ENCODE measurements at regions not wholly inside any gene's neighbourhood (a gene's known extent, or its start where the extent isn't known, plus 50 kb on each side); places are given as distances from the start of the nearest gene placed in this dataset.
"Not testable (repeated sequence)": the region's sequence is repeated elsewhere in the genome, so short reads cannot be mapped to it uniquely, and the experiment has no call there.

GRCh38 chr1:60866226-60866900 is 216.0 kb upstream of the NFIA start:
- Histone ChIP-seq H3K4me3 (no peak overlapping the region), H3K27ac (no peak overlapping the region), H3K36me3 (no peaks in the 10 kb centered on the region), H3K27me3 (peaks cover 8% of the 10 kb centered on the region), H3K4me1 (no peaks in the 10 kb centered on the region), H3K9me3 (replicated peaks) (no peaks in the 10 kb centered on the region)
- no peak for DNase-seq

- H3K4me3 ChIP-seq = no peak overlapping the region
- H3K27me3 ChIP-seq = peaks cover 8% of the 10 kb centered on the region
- H3K4me1 ChIP-seq = no peaks in the 10 kb centered on the region
- no peak for DNase-seq
- no peak overlapping the region for H3K27ac ChIP-seq
- no peaks in the 10 kb centered on the region for H3K36me3 ChIP-seq
- no peaks in the 10 kb centered on the region for H3K9me3 ChIP-seq (replicated peaks)
Observed at GRCh38 chr1:60865166-60865565, 217.2 kb upstream of the NFIA start.

GRCh38 chr1:60864722-60865121 is 217.6 kb upstream of the NFIA start:
- no peak overlapping the region for H3K27ac ChIP-seq
- DNase-seq = no peak

DNA sequence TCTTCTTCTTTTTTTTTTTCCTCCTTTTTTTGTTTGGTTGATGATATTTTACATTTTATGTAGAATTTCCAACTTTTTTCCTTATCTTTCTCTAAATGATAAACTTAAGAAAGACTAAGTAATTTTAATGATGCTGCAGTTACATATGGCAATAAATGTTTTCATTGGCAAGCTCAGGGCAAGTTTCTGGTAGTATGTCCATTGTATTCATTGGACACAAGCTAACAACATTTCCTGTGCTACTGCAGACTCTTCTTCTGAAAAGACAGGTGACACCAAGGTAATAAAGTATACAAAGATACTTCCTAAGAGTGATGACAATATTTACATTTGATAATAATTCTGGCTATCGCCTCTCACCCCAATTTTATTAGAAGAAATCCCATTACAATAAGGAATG is 219.2 kb upstream of the NFIA start:
- Histone ChIP-seq H3K27ac (no peak overlapping the region), H3K27me3 (peaks cover 8% of the 10 kb centered on the region)

More at GRCh38 chr1:60864722-60865121, 217.6 kb upstream of the NFIA start:
- no peaks in the 10 kb centered on the region for H3K9me3 ChIP-seq (replicated peaks)
- H3K27me3 ChIP-seq = peaks cover 8% of the 10 kb centered on the region
- H3K4me1 ChIP-seq = no peaks in the 10 kb centered on the region
- no peak overlapping the region for H3K4me3 ChIP-seq
- no peaks in the 10 kb centered on the region for H3K36me3 ChIP-seq

GRCh38 chr1:60861961-60862567 is 220.3 kb upstream of the NFIA start:
- H3K27me3 ChIP-seq = peaks cover 8% of the 10 kb centered on the region
- DNase-seq = no peak
- H3K9me3 ChIP-seq (replicated peaks) = no peaks in the 10 kb centered on the region
- no peaks in the 10 kb centered on the region for H3K36me3 ChIP-seq
- H3K4me1 ChIP-seq = no peaks in the 10 kb centered on the region
- H3K27ac ChIP-seq = no peak overlapping the region
- no peak overlapping the region for H3K4me3 ChIP-seq

More for the DNA sequence above, 219.2 kb upstream of the NFIA start:
- Histone ChIP-seq H3K36me3 (no peaks in the 10 kb centered on the region), H3K9me3 (replicated peaks) (no peaks in the 10 kb centered on the region), H3K4me3 (no peak overlapping the region), H3K4me1 (no peaks in the 10 kb centered on the region)
- DNase-seq = no peak

GRCh38 chr1:60859111-60859510 is 223.2 kb upstream of the NFIA start:
- no peak for DNase-seq
- no peak overlapping the region for H3K27ac ChIP-seq
- H3K4me3 ChIP-seq = no peak overlapping the region
- no peaks in the 10 kb centered on the region for H3K9me3 ChIP-seq (replicated peaks)
- no peaks in the 10 kb centered on the region for H3K36me3 ChIP-seq
- H3K4me1 ChIP-seq = no peaks in the 10 kb centered on the region
- H3K27me3 ChIP-seq = no peaks in the 10 kb centered on the region

DNA sequence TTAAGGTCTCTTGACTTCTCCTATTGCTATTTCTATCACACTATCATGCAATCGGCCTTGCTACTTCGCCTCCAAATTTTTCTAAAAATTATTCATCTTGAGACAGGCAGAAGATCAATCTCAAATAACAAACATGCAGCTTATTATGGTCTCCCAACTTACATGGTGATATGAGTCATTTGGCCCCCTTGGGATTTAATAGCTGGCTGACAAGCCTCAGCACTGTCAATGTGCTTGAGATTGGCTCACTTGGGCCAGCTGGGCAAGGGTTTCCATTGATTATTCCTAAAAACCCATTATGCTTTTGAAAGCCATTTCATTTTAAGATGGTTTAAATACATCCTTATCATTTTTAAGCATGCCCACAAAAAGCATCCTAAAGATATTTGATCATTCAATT is 224.5 kb upstream of the NFIA start:
- H3K27ac ChIP-seq = no peak overlapping the region
- DNase-seq = no peak
- no peaks in the 10 kb centered on the region for H3K36me3 ChIP-seq

DNA sequence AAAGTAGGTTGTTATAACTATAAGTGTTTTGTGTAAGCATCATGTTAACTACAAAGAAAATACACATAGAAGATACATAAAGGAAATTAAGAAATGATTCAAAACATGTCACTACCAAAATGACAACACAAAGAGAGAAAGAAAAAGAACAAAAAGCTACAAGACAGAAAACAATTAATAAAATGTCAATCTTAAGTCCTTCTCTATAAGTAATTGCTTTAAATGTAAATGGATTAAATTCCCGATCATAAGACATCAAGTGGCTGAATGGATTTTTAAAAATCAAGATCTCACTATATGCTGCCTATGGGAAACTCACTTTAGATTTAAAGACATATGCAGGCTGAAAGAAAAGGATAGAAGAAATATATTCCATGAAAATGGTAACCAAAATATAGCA is 232.3 kb upstream of the NFIA start:
- Histone ChIP-seq H3K9me3 (replicated peaks) (no peaks in the 10 kb centered on the region), H3K4me3 (no peak overlapping the region), H3K27me3 (no peaks in the 10 kb centered on the region), H3K36me3 (no peaks in the 10 kb centered on the region), H3K27ac (no peak overlapping the region), H3K4me1 (no peaks in the 10 kb centered on the region; the same call in 1 of the 2 replicates)
- DNase-seq = no peak

More for the DNA sequence above, 224.5 kb upstream of the NFIA start:
- Histone ChIP-seq H3K4me3 (no peak overlapping the region), H3K27me3 (no peaks in the 10 kb centered on the region), H3K4me1 (no peaks in the 10 kb centered on the region), H3K9me3 (replicated peaks) (no peaks in the 10 kb centered on the region)

- no peak for DNase-seq
Observed at GRCh38 chr1:60849401-60849800, 233.0 kb upstream of the NFIA start.

GRCh38 chr1:60848583-60849188 is 233.7 kb upstream of the NFIA start:
- Histone ChIP-seq H3K4me3 (no peak overlapping the region), H3K9me3 (replicated peaks) (no peaks in the 10 kb centered on the region), H3K27me3 (no peaks in the 10 kb centered on the region), H3K36me3 (no peaks in the 10 kb centered on the region), H3K27ac (no peak overlapping the region), H3K4me1 (no peaks in the 10 kb centered on the region; the same call in 1 of the 2 replicates)
- peak in 1 of 2 experiments; percentile 65 for DNase-seq

More at GRCh38 chr1:60849401-60849800, 233.0 kb upstream of the NFIA start:
- Histone ChIP-seq H3K4me3 (no peak overlapping the region), H3K9me3 (replicated peaks) (no peaks in the 10 kb centered on the region), H3K27me3 (no peaks in the 10 kb centered on the region), H3K27ac (no peak overlapping the region), H3K4me1 (no peaks in the 10 kb centered on the region; the same call in 1 of the 2 replicates), H3K36me3 (no peaks in the 10 kb centered on the region)

DNA sequence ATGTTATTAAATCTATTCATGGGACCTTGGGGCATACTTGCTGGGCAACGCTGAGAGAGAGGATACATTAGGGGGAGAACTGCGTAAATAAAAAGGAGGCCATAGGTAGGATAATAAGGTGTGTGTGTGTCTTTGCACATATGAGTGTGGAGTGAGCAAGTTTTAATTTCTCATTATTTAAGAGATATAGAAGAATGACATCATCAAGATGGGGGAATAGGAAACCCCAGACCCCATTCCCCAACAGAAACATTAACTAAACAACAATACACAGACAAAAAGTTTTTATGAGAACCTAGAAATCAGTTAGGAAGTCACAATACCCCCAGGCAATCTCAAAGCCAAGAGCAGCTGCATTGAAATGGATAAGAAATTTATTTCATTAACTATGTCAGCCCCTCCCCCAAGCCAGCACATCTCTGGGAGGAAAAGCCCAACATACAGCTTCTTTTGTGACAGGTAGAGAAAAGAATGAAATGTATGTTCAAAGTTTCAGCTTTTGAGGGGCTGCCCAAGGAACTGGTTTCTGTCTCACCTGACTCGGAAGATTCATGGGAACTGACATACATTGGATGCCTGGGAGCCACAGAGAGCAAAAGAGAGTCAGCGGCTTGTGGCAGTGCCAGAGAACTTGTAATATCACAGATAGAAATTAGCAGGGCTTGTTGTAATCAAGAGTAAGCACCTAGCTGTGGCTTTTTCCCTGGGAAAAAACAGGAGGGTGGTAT is 234.3 kb upstream of the NFIA start:
- Histone ChIP-seq H3K36me3 (no peaks in the 10 kb centered on the region), H3K4me1 (no peaks in the 10 kb centered on the region; the same call in 1 of the 2 replicates), H3K27ac (no peak overlapping the region), H3K9me3 (replicated peaks) (no peaks in the 10 kb centered on the region), H3K4me3 (no peak overlapping the region), H3K27me3 (no peaks in the 10 kb centered on the region)
- DNase-seq = peak in 1 of 2 experiments; percentile 33

DNA sequence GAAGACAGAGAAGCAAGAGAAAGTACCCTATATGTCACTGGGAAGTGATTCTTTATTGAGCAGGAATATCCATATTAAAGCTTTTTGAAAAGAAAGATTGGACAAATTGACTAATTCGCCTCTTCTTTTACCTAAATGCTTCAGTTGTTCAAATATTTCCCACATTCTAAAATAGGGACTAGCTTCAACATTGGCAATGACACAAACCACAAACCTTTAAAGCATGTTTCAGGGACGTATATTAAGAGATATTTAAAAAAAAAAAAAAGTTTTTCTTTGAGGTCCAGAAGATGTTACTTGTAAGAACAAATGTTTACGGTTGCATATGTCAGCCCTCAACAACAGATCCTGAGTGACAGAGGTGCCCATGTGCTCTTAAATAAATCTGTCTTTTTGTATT is 235.0 kb upstream of the NFIA start:
- Histone ChIP-seq H3K27ac (no peak overlapping the region), H3K9me3 (replicated peaks) (no peaks in the 10 kb centered on the region), H3K36me3 (no peaks in the 10 kb centered on the region), H3K4me1 (no peaks in the 10 kb centered on the region; the same call in 1 of the 2 replicates), H3K27me3 (no peaks in the 10 kb centered on the region), H3K4me3 (no peak overlapping the region)
- no peak for DNase-seq

GRCh38 chr1:60845659-60846058 is 236.7 kb upstream of the NFIA start:
- not testable (repeated sequence) for H3K36me3 ChIP-seq; H3K4me1 ChIP-seq; H3K9me3 ChIP-seq (replicated peaks); DNase-seq; H3K4me3 ChIP-seq; H3K27ac ChIP-seq; H3K27me3 ChIP-seq

DNA sequence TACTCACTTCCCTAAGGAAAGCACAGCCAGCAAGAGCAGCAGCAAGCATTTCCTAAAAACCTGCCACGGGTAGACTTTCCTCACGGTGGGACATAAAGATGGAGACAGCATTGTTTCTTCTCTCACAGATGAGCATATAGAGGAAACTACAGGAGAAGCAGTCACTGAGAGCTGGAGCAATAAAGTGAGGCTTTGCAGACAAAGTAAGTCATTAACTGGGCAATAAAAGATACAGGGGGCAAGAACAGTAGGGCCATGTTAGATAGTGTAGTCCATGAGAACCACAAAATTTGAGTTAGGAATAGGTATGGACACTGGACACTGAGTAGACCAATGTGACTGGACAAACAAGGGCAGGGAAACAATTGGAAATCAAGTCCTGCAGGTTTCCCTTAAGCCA is 240.1 kb upstream of the NFIA start:
- Histone ChIP-seq H3K4me3 (no peak overlapping the region), H3K27me3 (no peaks in the 10 kb centered on the region), H3K9me3 (replicated peaks) (no peaks in the 10 kb centered on the region), H3K36me3 (no peaks in the 10 kb centered on the region), H3K4me1 (no peaks in the 10 kb centered on the region), H3K27ac (no peak overlapping the region)
- no peak for DNase-seq

Data from SJCRH30 (cell line).